Muscle layer of colon (tissue), 2 donors: ENCODE measurements at regions not wholly inside any gene's neighbourhood (a gene's known extent, or its start where the extent isn't known, plus 50 kb on each side); places are given as distances from the start of the nearest gene placed in this dataset.

Experiments
- H3K27ac ChIP-seq: one replicate; pipeline ENCODE4 v1.7.0; 2013; ENCODE audit warnings: low read depth, mild to moderate bottlenecking, low read length, moderate library complexity
- H3K27me3 ChIP-seq, 2 donors: one replicate each; pipeline ENCODE4 v1.7.0; 2013; ENCODE audit warnings: low read length in 2 of 2, mild to moderate bottlenecking in 2 of 2; ENCODE audit not compliant: insufficient read depth in 2 of 2, control insufficient read depth in 1 of 2
- H3K36me3 ChIP-seq: one replicate; pipeline ENCODE4 v1.7.0; 2013; ENCODE audit warnings: mild to moderate bottlenecking, low read length; ENCODE audit not compliant: insufficient read depth
- H3K4me1 ChIP-seq: one replicate; pipeline ENCODE4 v1.7.0; 2013; ENCODE audit warnings: mild to moderate bottlenecking, low read length; ENCODE audit not compliant: insufficient read depth
- H3K4me3 ChIP-seq, 2 donors: one replicate each; pipeline ENCODE4 v1.7.0; 2013; ENCODE audit warnings: low read length in 2 of 2, low read depth in 1 of 2, mild to moderate bottlenecking in 1 of 2, moderate library complexity in 1 of 2
- H3K9ac ChIP-seq: one replicate; pipeline ENCODE4 v1.7.0; 2013; ENCODE audit warnings: low read length
- H3K9me3 ChIP-seq: one replicate; pipeline ENCODE4 v1.7.0; 2013; ENCODE audit warnings: mild to moderate bottlenecking, low read length
- donor health status: abdominal sarcoma.
- donor health status: Adenocarcinoma of cecum.

GRCh38 chr12:46884362-46884761, 58.6 kb upstream of the SLC38A4 start:
- Histone ChIP-seq H3K9ac (no peak overlapping the region), H3K36me3 (no peaks in the 10 kb centered on the region), H3K4me3 (no peak overlapping the region), H3K4me1 (no peaks in the 10 kb centered on the region), H3K9me3 (no peaks in the 10 kb centered on the region), H3K27me3 (no peaks in the 10 kb centered on the region), H3K27ac (no peak overlapping the region)

GRCh38 chr12:46886541-46887041, 60.8 kb upstream of the SLC38A4 start:
- no peak overlapping the region for H3K27ac ChIP-seq
- no peak overlapping the region for H3K9ac ChIP-seq
- H3K27me3 ChIP-seq, result no peaks in the 10 kb centered on the region
- peaks cover 7% of the 10 kb centered on the region for H3K4me1 ChIP-seq
- H3K9me3 ChIP-seq, result no peaks in the 10 kb centered on the region
- H3K36me3 ChIP-seq, result no peaks in the 10 kb centered on the region
- H3K4me3 ChIP-seq, result no peak overlapping the region

- H3K27ac ChIP-seq, result no peak overlapping the region
- H3K4me1 ChIP-seq, result peaks cover 7% of the 10 kb centered on the region
- no peak overlapping the region for H3K9ac ChIP-seq
- H3K9me3 ChIP-seq, result no peaks in the 10 kb centered on the region
- H3K36me3 ChIP-seq, result no peaks in the 10 kb centered on the region
- no peak overlapping the region for H3K4me3 ChIP-seq
- H3K27me3 ChIP-seq, result no peaks in the 10 kb centered on the region
Measured at GRCh38 chr12:46887870-46888269, 62.1 kb upstream of the SLC38A4 start.

GRCh38 chr12:46888568-46888967, 62.8 kb upstream of the SLC38A4 start:
- Histone ChIP-seq H3K27me3 (no peaks in the 10 kb centered on the region), H3K4me1 (peaks cover 7% of the 10 kb centered on the region), H3K4me3 (no peak overlapping the region), H3K9ac (no peak overlapping the region), H3K9me3 (no peaks in the 10 kb centered on the region), H3K27ac (no peak overlapping the region), H3K36me3 (no peaks in the 10 kb centered on the region)

GRCh38 chr12:46891306-46891705, 65.5 kb upstream of the SLC38A4 start:
- no peak overlapping the region for H3K9ac ChIP-seq
- H3K4me3 ChIP-seq, result no peak overlapping the region
- no peaks in the 10 kb centered on the region for H3K9me3 ChIP-seq
- no peak overlapping the region for H3K27ac ChIP-seq
- H3K27me3 ChIP-seq, result no peaks in the 10 kb centered on the region
- no peaks in the 10 kb centered on the region for H3K36me3 ChIP-seq
- peaks cover 7% of the 10 kb centered on the region for H3K4me1 ChIP-seq

GRCh38 chr12:46892034-46892705, 66.4 kb upstream of the SLC38A4 start:
- no peaks in the 10 kb centered on the region for H3K36me3 ChIP-seq
- H3K27ac ChIP-seq, result no peak overlapping the region
- no peak overlapping the region for H3K4me3 ChIP-seq
- no peaks in the 10 kb centered on the region for H3K9me3 ChIP-seq
- H3K4me1 ChIP-seq, result peaks cover 7% of the 10 kb centered on the region
- H3K27me3 ChIP-seq, result no peaks in the 10 kb centered on the region
- H3K9ac ChIP-seq, result no peak overlapping the region

GRCh38 chr12:46892887-46893286, 67.1 kb upstream of the SLC38A4 start:
- no peaks in the 10 kb centered on the region for H3K9me3 ChIP-seq
- no peak overlapping the region for H3K27ac ChIP-seq
- no peaks in the 10 kb centered on the region for H3K27me3 ChIP-seq
- H3K4me3 ChIP-seq, result no peak overlapping the region
- H3K9ac ChIP-seq, result no peak overlapping the region
- H3K36me3 ChIP-seq, result no peaks in the 10 kb centered on the region
- H3K4me1 ChIP-seq, result peaks cover 7% of the 10 kb centered on the region

GRCh38 chr12:46893434-46893833, 67.6 kb upstream of the SLC38A4 start:
- Histone ChIP-seq H3K9ac (no peak overlapping the region), H3K9me3 (no peaks in the 10 kb centered on the region), H3K4me1 (peaks cover 7% of the 10 kb centered on the region), H3K4me3 (no peak overlapping the region), H3K27ac (no peak overlapping the region), H3K27me3 (no peaks in the 10 kb centered on the region), H3K36me3 (no peaks in the 10 kb centered on the region)

GRCh38 chr12:46895726-46896125, 69.9 kb upstream of the SLC38A4 start:
- Histone ChIP-seq H3K36me3 (no peaks in the 10 kb centered on the region), H3K4me3 (no peak overlapping the region), H3K27me3 (no peaks in the 10 kb centered on the region), H3K4me1 (peaks cover 6% of the 10 kb centered on the region), H3K9me3 (no peaks in the 10 kb centered on the region), H3K9ac (no peak overlapping the region), H3K27ac (no peak overlapping the region)

- Histone ChIP-seq H3K36me3 (no peaks in the 10 kb centered on the region), H3K27me3 (no peaks in the 10 kb centered on the region), H3K9ac (no peak overlapping the region), H3K27ac (no peak overlapping the region), H3K4me1 (no peaks in the 10 kb centered on the region), H3K9me3 (no peaks in the 10 kb centered on the region), H3K4me3 (no peak overlapping the region)
Measured at GRCh38 chr12:46896680-46897079, 70.9 kb upstream of the SLC38A4 start.

GRCh38 chr12:46898152-46898931, 72.5 kb upstream of the SLC38A4 start:
- no peaks in the 10 kb centered on the region for H3K27me3 ChIP-seq
- H3K27ac ChIP-seq, result no peak overlapping the region
- H3K4me1 ChIP-seq, result no peaks in the 10 kb centered on the region
- H3K9me3 ChIP-seq, result no peaks in the 10 kb centered on the region
- no peak overlapping the region for H3K4me3 ChIP-seq
- no peaks in the 10 kb centered on the region for H3K36me3 ChIP-seq
- no peak overlapping the region for H3K9ac ChIP-seq
